Esophagus squamous epithelium (tissue), 4 donors: ENCODE measurements at regions not wholly inside any gene's neighbourhood (a gene's known extent, or its start where the extent isn't known, plus 50 kb on each side); places are given as distances from the start of the nearest gene placed in this dataset.

Source experiments
- POLR2A ChIP-seq, 4 donors: fragments of 450-650 bp; IDR thresholded peaks; one replicate each; pipeline ENCODE4 v1.6.1; 2017; ENCODE audit warnings: antibody characterized with exemption in 4 of 4, mild to moderate bottlenecking in 4 of 4, moderate library complexity in 3 of 4
- TF ChIP-seq, protein P1 (sequence below), 6 experiments: fragments of 450-650 bp in 4 of 6; fragments of 200-600 bp in 2 of 6; sonication (generic) in 2 of 6; IDR thresholded peaks; one replicate each; pipeline ENCODE4 v1.5.1; 2016 to 2019; ENCODE audit warnings: antibody characterized with exemption in 6 of 6, mild to moderate bottlenecking in 4 of 6, moderate library complexity in 4 of 6

- TF ChIP-seq, protein P1, sequence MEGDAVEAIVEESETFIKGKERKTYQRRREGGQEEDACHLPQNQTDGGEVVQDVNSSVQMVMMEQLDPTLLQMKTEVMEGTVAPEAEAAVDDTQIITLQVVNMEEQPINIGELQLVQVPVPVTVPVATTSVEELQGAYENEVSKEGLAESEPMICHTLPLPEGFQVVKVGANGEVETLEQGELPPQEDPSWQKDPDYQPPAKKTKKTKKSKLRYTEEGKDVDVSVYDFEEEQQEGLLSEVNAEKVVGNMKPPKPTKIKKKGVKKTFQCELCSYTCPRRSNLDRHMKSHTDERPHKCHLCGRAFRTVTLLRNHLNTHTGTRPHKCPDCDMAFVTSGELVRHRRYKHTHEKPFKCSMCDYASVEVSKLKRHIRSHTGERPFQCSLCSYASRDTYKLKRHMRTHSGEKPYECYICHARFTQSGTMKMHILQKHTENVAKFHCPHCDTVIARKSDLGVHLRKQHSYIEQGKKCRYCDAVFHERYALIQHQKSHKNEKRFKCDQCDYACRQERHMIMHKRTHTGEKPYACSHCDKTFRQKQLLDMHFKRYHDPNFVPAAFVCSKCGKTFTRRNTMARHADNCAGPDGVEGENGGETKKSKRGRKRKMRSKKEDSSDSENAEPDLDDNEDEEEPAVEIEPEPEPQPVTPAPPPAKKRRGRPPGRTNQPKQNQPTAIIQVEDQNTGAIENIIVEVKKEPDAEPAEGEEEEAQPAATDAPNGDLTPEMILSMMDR (IDR thresholded peaks at IDR 0.05), result no peak
- no peak for TF ChIP-seq POLR2A (IDR thresholded peaks at IDR 0.05)
These were observed 65.1 kb upstream of the ZNF366 start for GRCh38 chr5:72572236-72572765.
